ENCODE measurements at regions not wholly inside any gene's neighbourhood (a gene's known extent, or its start where the extent isn't known, plus 50 kb on each side); places are given as distances from the start of the nearest gene placed in this dataset.

GRCh38 chr2:12048550-12048949, 302.1 kb downstream of the LPIN1 start:
- CTCF ChIA-PET = interaction anchor here (1.1 to 1.3 kb wide), 2 partner anchors 10 to 28 kb away, joined by 3 to 4 read pairs; no protein-coding TSS in a partner anchor
- DNase-seq (peak; percentile 23), ATAC-seq (peak; percentile 30)
- Mint-ChIP-seq H3K4me1 (ENCODE audit: low read depth) (peaks cover 50% of the 10 kb centered on the region), H3K27me3 (peaks cover 2% of the 10 kb centered on the region), H3K9me3 (no peaks in the 10 kb centered on the region), H3K27ac (no peak overlapping the region), H3K4me3 (no peak overlapping the region), H3K36me3 (ENCODE audit: low read depth) (no peaks in the 10 kb centered on the region)
- no peak for TF ChIP-seq CTCF (IDR thresholded peaks at IDR 0.05)
- intact Hi-C loops (cut with micrococcal nuclease) = no loop called here
- POLR2A ChIA-PET = no interaction called here

- no peak for DNase-seq
- no peak overlapping the region for H3K4me3 Mint-ChIP-seq
- intact Hi-C loops (cut with micrococcal nuclease) = no loop called here
- CTCF ChIA-PET = no interaction called here
- peaks cover 4% of the 10 kb centered on the region for H3K27me3 Mint-ChIP-seq
- H3K9me3 Mint-ChIP-seq = peaks cover 5% of the 10 kb centered on the region
- no peak for TF ChIP-seq CTCF (IDR thresholded peaks at IDR 0.05)
- POLR2A ChIA-PET = interaction anchor here (0.6 kb wide), 1 partner anchor 1175 kb away, joined by 3 read pairs; no protein-coding TSS in a partner anchor
- no peak overlapping the region for H3K27ac Mint-ChIP-seq
- H3K36me3 Mint-ChIP-seq (ENCODE audit: low read depth) = no peaks in the 10 kb centered on the region
- ATAC-seq = peak; percentile 24
- H3K4me1 Mint-ChIP-seq (ENCODE audit: low read depth) = peaks cover 32% of the 10 kb centered on the region
These were observed 304.0 kb downstream of the LPIN1 start for GRCh38 chr2:12050396-12050795.

GRCh38 chr2:12051831-12052230, 305.4 kb downstream of the LPIN1 start:
- ChIA-PET CTCF (no interaction called here), POLR2A (no interaction called here)
- no peaks in the 10 kb centered on the region for H3K36me3 Mint-ChIP-seq (ENCODE audit: low read depth)
- H3K4me3 Mint-ChIP-seq = no peak overlapping the region
- no peak for TF ChIP-seq CTCF (IDR thresholded peaks at IDR 0.05)
- DNase-seq (no peak), ATAC-seq (no peak)
- H3K27me3 Mint-ChIP-seq = peaks cover 4% of the 10 kb centered on the region
- peaks cover 27% of the 10 kb centered on the region for H3K4me1 Mint-ChIP-seq (ENCODE audit: low read depth)
- intact Hi-C loops (cut with micrococcal nuclease) = no loop called here
- H3K27ac Mint-ChIP-seq = no peak overlapping the region
- peaks cover 5% of the 10 kb centered on the region for H3K9me3 Mint-ChIP-seq

- peaks cover 33% of the 10 kb centered on the region for H3K4me1 Mint-ChIP-seq (ENCODE audit: low read depth)
- peaks cover 5% of the 10 kb centered on the region for H3K9me3 Mint-ChIP-seq
- intact Hi-C loops (cut with micrococcal nuclease) = no loop called here
- no peaks in the 10 kb centered on the region for H3K36me3 Mint-ChIP-seq (ENCODE audit: low read depth)
- ChIA-PET CTCF (no interaction called here), POLR2A (no interaction called here)
- H3K27me3 Mint-ChIP-seq = peaks cover 4% of the 10 kb centered on the region
- DNase-seq = no peak
- TF ChIP-seq CTCF (IDR thresholded peaks at IDR 0.05) = no peak
- H3K27ac Mint-ChIP-seq = no peak overlapping the region
- no peak overlapping the region for H3K4me3 Mint-ChIP-seq
- ATAC-seq = no peak
These were observed 306.4 kb downstream of the LPIN1 start for GRCh38 chr2:12052796-12053195.

- Mint-ChIP-seq H3K27me3 (peaks cover 5% of the 10 kb centered on the region), H3K9me3 (peaks cover 5% of the 10 kb centered on the region), H3K4me3 (no peak overlapping the region), H3K27ac (no peak overlapping the region), H3K36me3 (ENCODE audit: low read depth) (no peaks in the 10 kb centered on the region), H3K4me1 (ENCODE audit: low read depth) (peaks cover 31% of the 10 kb centered on the region)
- TF ChIP-seq CTCF (IDR thresholded peaks at IDR 0.05) = no peak
- intact Hi-C loops (cut with micrococcal nuclease) = no loop called here
- no peak for DNase-seq
- no peak for ATAC-seq
- POLR2A ChIA-PET = interaction anchor here (0.6 to 1.4 kb wide), 3 partner anchors 11 to 719 kb away, joined by 3 to 4 read pairs (median 3); no protein-coding TSS in a partner anchor
- CTCF ChIA-PET = interaction anchor here (1.0 kb wide), 1 partner anchor 11 kb away, joined by 3 read pairs; no protein-coding TSS in a partner anchor
These were observed 308.7 kb downstream of the LPIN1 start for GRCh38 chr2:12054956-12055618.

All from activated CD8-positive, alpha-beta T cell treated with anti-CD3 and anti-CD28 coated beads for 36 hours (primary cell).